Epithelial cell of prostate (primary cell): ENCODE measurements at regions not wholly inside any gene's neighbourhood (a gene's known extent, or its start where the extent isn't known, plus 50 kb on each side); places are given as distances from the start of the nearest gene placed in this dataset.

Experiments used
- DNase-seq: peaks from one replicate; pipeline ENCODE4 v3.0.0-alpha.2; 2011; ENCODE audit warnings: low read depth, low spot score
- H3K27ac ChIP-seq: fragments of 450-650 bp; 2 replicates; pipeline ENCODE4 v1.5.1; 2017; ENCODE audit warnings: mild to moderate bottlenecking

- H3K27ac ChIP-seq, result no peak overlapping the region
- no peak for DNase-seq
Observed at GRCh38 chr11:45062115-45062514, 84.3 kb upstream of the PRDM11 start.

- H3K27ac ChIP-seq, result no peak overlapping the region
- no peak for DNase-seq
Observed at GRCh38 chr11:45062974-45063635, 83.3 kb upstream of the PRDM11 start.

- no peak for DNase-seq
- no peak overlapping the region for H3K27ac ChIP-seq
Observed at GRCh38 chr11:45063669-45064068, 82.8 kb upstream of the PRDM11 start.

DNA sequence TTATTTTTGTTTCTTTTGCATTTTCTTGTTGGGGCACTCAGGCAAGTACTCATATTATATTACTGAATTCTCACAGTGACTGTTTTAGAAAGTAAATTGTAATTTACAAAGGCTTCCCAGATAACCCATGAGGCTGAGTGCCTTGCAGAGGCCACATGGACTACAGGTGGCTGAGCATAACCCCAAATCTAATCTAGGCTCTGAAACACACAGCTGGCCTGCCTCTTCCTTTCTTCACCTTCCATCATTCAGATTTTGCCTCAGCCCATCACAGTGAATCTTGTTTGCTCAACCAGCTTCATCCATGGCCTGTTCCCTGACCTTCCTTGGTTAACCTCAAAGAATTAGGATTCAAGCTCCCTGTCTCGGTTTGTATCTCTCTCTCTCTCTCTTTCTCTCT is 78.5 kb upstream of the PRDM11 start:
- no peak overlapping the region for H3K27ac ChIP-seq

DNA sequence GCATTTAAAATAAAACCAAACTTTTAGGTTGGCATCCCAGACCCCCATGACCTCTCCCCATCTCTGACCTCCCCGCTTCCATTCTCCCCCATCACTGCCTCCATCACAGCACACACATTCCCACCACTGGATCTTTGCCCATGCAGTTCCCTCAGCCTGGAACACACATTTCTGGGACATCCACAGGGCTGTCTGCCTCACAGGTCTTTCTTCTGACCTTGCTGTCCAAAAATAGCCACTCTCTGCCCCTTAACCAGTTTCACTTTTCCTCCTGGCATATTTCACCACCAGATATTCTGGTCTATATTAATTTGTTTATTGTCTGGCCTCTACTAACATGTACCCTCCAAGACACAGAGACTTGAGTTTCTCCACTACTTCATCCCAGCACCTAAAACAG is 75.2 kb upstream of the PRDM11 start:
- no peak overlapping the region for H3K27ac ChIP-seq
- DNase-seq, result no peak

More for the DNA sequence above, 78.5 kb upstream of the PRDM11 start:
- no peak for DNase-seq

- DNase-seq, result no peak
- no peak overlapping the region for H3K27ac ChIP-seq
Observed at GRCh38 chr11:45073685-45074141, 72.7 kb upstream of the PRDM11 start.

DNA sequence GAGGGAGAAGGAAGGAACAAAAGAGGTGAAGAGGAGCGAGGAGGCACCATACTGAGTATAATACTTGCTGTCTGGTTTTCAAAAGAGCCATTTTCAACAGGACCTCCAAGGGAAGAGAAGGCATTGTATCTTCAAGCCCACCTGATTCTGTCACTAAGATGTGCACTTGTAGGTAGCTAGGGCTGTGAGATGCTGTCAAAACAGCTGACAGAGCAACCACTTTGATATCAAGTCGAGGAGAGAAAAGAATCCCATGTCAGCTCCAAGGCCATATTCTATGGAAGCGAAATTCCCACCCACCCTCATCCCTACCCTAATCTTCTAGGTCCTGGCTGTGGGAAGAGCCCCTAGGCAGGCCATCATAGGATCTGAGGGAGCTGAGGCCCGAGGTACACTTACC is 70.9 kb upstream of the PRDM11 start:
- no peak for DNase-seq
- H3K27ac ChIP-seq, result no peak overlapping the region

GRCh38 chr11:45075952-45076351 is 70.5 kb upstream of the PRDM11 start:
- no peak overlapping the region for H3K27ac ChIP-seq
- DNase-seq, result no peak

GRCh38 chr11:45076761-45077160 is 69.7 kb upstream of the PRDM11 start:
- no peak for DNase-seq

DNA sequence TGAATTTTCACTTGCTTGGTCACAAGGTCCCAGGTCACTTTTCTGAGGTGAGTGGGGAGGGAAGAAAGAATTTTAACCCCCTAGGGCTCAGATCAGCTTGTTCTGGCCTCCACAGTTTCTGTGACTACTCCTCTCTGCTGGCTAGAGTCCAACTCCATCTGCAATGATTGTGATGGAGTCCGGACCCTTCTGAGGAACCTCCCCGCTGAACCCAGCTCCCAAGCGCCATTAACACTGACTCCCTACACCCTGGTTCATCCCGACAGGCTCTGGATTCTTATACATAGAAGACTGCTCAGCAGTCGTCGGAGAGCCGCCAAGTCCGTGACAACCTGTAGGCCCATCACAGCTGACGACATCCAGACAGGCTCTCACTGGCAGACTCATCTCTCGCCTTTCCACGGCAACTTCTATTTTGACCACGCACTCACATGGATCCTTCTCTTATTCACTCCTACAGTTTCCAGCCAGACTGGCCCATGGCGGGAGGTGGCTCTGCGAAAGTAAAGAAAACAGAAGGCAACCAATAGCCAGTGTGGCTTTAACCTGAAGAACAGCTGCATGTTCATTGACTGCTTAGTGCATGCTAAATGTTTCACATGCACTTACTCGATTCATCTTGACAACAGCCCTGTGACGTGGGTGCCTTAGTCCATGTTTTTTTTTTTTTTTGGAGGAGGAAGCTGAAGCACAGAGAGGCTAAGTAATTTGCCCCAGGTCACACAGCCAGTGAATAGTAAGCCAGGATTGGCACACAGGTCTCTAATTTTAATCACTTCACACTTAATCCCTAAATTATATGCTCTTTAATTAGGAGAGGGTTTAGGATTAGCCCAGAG is 68.0 kb upstream of the PRDM11 start:
- no peak for DNase-seq

More at GRCh38 chr11:45076761-45077160, 69.7 kb upstream of the PRDM11 start:
- no peak overlapping the region for H3K27ac ChIP-seq

DNA sequence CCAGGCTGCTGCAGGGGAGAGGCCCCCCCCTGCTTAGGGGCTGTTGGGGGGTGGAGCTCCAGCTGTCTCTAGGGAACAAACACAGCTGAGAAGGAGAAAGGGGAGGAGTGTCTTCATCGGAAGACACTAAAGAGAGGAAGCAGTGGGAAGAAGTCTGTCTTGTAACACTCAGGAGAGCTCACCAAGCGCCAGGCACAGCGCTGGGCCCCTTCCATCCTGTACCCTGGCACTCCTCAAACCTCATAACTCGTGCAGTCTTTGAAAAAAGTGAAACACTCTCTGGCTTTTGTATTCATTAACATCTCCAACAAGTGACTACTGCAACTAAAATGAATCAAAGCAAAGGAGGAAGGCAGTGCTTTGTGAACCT is 67.4 kb upstream of the PRDM11 start:
- DNase-seq, result no peak
- H3K27ac ChIP-seq, result no peak overlapping the region

More for the DNA sequence above, 68.0 kb upstream of the PRDM11 start:
- H3K27ac ChIP-seq, result no peak overlapping the region

DNA sequence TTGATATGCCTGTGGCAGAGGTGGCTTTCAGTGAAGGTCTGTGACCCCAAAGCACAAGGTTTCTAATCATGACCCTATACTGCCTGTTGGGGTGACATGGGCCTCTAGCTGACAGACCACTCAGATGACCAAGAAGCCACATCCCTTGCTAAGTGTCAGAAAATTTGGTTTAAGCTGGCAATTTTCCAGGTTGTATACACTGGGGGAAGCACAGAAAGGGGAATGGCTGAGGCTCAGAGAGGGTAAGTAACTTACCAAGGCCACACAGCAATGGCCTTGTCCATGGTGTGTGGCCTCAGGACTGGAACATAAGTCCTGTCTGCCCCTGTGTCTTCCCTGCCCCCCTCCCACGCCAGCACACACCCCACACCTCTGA is 66.9 kb upstream of the PRDM11 start:
- no peak for DNase-seq
- no peak overlapping the region for H3K27ac ChIP-seq

GRCh38 chr11:45079943-45080719 is 66.3 kb upstream of the PRDM11 start:
- H3K27ac ChIP-seq, result no peak overlapping the region
- no peak for DNase-seq

- no peak for DNase-seq
- no peak overlapping the region for H3K27ac ChIP-seq
Observed at GRCh38 chr11:45082744-45083543, 63.5 kb upstream of the PRDM11 start.

GRCh38 chr11:45083544-45084087 is 62.8 kb upstream of the PRDM11 start:
- no peak overlapping the region for H3K27ac ChIP-seq
- no peak for DNase-seq

DNA sequence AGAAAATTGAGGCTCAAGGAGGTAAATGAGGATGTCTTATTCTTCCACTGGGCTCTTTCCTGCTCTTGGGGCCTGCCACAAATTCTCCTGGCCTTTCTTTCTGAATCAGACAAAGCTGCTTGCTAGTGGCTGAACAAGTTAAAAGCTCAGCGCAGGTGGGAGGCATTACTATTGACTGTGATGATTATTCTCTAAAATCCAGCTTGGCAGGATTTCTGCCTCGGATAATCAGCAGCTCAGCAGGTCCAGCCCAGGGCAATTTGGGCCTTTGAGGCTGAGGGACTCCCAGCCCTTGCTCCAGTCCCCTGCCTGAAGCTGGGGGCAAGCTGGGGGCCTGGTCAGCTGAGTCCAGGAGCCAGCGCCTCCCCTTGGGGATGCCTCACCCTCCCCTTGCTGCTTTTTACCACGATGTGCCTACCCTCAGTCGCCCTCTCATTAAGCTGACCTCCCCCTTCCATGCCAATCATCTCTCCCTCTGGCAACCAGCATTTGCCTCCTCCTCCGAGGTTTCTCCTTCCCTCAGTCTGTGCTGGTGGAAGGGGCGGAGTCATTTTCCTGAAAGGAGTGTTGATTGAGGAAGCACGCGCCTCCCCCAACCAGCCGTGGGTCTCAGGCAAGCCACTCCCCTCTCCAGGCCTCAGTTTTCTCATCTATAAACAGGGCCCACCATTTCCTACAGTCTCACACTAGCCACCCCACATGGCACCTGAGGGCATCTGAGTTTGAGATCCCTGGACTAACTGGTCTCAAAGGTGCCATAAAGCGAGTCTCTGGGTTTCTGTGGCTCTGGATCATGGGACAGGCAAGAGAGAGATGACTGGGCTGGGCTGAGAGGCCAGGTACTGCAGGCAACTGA is 60.6 kb upstream of the PRDM11 start:
- DNase-seq, result no peak
- no peak overlapping the region for H3K27ac ChIP-seq

GRCh38 chr11:45086526-45086925 is 59.9 kb upstream of the PRDM11 start:
- no peak overlapping the region for H3K27ac ChIP-seq
- DNase-seq, result no peak

GRCh38 chr11:45087086-45087899 is 59.1 kb upstream of the PRDM11 start:
- DNase-seq, result no peak
- no peak overlapping the region for H3K27ac ChIP-seq
